ENCODE measurements at regions not wholly inside any gene's neighbourhood (a gene's known extent, or its start where the extent isn't known, plus 50 kb on each side); places are given as distances from the start of the nearest gene placed in this dataset.

DNA sequence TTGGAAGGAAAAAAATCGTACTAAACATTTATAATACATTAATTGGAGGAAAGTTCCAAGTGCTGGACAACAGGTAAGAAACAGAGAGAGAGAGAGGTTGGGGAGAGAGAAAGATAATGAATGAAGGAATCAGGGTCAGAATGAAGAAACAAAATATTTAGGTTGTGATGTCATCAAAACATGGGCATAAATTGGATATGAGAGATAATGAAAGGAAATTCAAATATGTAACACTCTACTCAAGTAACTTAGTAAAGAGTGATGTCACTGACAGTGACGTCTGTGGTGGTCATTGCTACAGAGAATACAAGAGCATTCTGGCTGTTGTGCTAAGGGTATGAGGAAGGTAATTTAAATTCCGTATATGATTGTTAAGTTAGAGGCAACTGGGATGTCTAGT, 543.4 kb upstream of the COX7C start:
- Histone ChIP-seq H3K27me3 (ENCODE audit: control insufficient read depth, insufficient read depth, low read length) (no peaks in the 10 kb centered on the region), H3K9me3 (ENCODE audit: control insufficient read depth, insufficient read depth, low read length) (no peaks in the 10 kb centered on the region), H3K4me3 (ENCODE audit: low read depth, low read length) (no peak overlapping the region), H3K36me3 (ENCODE audit: control insufficient read depth, insufficient read depth, low read length) (no peaks in the 10 kb centered on the region), H3K4me1 (ENCODE audit: control insufficient read depth, insufficient read depth, low read length) (no peaks in the 10 kb centered on the region), H3K9ac (ENCODE audit: low read depth, low read length) (no peak overlapping the region)

DNA sequence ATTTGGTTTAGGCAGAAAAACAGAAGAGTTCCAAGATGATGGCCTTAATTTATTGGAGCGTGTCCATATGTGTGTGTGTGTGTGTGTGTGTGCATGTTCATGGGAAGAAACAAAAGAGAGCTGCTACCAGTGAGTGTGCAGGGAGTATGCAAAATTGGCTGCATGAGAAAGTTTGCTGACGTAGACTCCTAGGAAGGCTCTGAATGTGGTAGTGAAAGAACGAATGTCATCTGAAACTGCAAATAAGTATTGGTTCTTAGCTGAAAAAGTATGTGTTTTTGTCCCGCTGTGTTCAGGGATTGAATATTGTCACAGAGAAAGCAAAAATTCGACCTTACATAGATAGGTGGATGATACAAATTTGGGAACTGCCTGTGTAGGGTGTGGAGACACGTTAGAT, 542.6 kb upstream of the COX7C start:
- H3K4me3 ChIP-seq (ENCODE audit: low read depth, low read length): no peak overlapping the region
- no peak overlapping the region for H3K9ac ChIP-seq (ENCODE audit: low read depth, low read length)
- no peaks in the 10 kb centered on the region for H3K36me3 ChIP-seq (ENCODE audit: control insufficient read depth, insufficient read depth, low read length)
- H3K9me3 ChIP-seq (ENCODE audit: control insufficient read depth, insufficient read depth, low read length): no peaks in the 10 kb centered on the region
- no peaks in the 10 kb centered on the region for H3K4me1 ChIP-seq (ENCODE audit: control insufficient read depth, insufficient read depth, low read length)
- H3K27me3 ChIP-seq (ENCODE audit: control insufficient read depth, insufficient read depth, low read length): no peaks in the 10 kb centered on the region

GRCh38 chr5:86095092-86095491, 522.6 kb upstream of the COX7C start:
- Histone ChIP-seq H3K4me1 (ENCODE audit: control insufficient read depth, insufficient read depth, low read length) (no peaks in the 10 kb centered on the region), H3K36me3 (ENCODE audit: control insufficient read depth, insufficient read depth, low read length) (no peaks in the 10 kb centered on the region), H3K27me3 (ENCODE audit: control insufficient read depth, insufficient read depth, low read length) (no peaks in the 10 kb centered on the region), H3K9ac (ENCODE audit: low read depth, low read length) (no peak overlapping the region), H3K9me3 (ENCODE audit: control insufficient read depth, insufficient read depth, low read length) (no peaks in the 10 kb centered on the region), H3K4me3 (ENCODE audit: low read depth, low read length) (no peak overlapping the region)

- Histone ChIP-seq H3K36me3 (ENCODE audit: control insufficient read depth, insufficient read depth, low read length) (no peaks in the 10 kb centered on the region), H3K9me3 (ENCODE audit: control insufficient read depth, insufficient read depth, low read length) (no peaks in the 10 kb centered on the region), H3K4me3 (ENCODE audit: low read depth, low read length) (no peak overlapping the region), H3K9ac (ENCODE audit: low read depth, low read length) (no peak overlapping the region), H3K27me3 (ENCODE audit: control insufficient read depth, insufficient read depth, low read length) (no peaks in the 10 kb centered on the region), H3K4me1 (ENCODE audit: control insufficient read depth, insufficient read depth, low read length) (no peaks in the 10 kb centered on the region)
These were observed 515.8 kb upstream of the COX7C start for GRCh38 chr5:86101966-86102365.

GRCh38 chr5:86108825-86109224, 508.9 kb upstream of the COX7C start:
- H3K4me3 ChIP-seq (ENCODE audit: low read depth, low read length): no peak overlapping the region
- no peaks in the 10 kb centered on the region for H3K27me3 ChIP-seq (ENCODE audit: control insufficient read depth, insufficient read depth, low read length)
- no peak overlapping the region for H3K9ac ChIP-seq (ENCODE audit: low read depth, low read length)
- H3K36me3 ChIP-seq (ENCODE audit: control insufficient read depth, insufficient read depth, low read length): no peaks in the 10 kb centered on the region
- H3K4me1 ChIP-seq (ENCODE audit: control insufficient read depth, insufficient read depth, low read length): no peaks in the 10 kb centered on the region
- no peaks in the 10 kb centered on the region for H3K9me3 ChIP-seq (ENCODE audit: control insufficient read depth, insufficient read depth, low read length)

DNA sequence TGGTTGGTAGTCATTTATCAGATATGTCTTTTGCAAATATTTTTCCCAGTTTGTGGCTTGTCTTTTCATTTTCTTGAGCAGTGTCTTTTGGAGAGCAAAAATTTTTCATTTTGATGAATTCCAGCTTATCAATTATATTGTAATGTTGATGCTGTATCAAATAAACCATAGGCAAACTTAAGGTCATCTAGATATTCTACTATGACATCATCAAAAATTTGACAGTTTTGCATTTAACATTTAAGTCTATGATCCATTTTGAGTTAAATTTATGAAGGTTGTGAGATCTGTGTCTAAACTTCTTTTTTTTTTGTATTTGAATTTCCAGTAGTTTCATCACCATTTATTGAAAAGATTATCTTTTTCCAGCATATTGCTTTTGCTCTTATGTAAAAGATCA, 505.5 kb upstream of the COX7C start:
- H3K9ac ChIP-seq (ENCODE audit: low read depth, low read length): no peak overlapping the region
- no peaks in the 10 kb centered on the region for H3K9me3 ChIP-seq (ENCODE audit: control insufficient read depth, insufficient read depth, low read length)
- no peaks in the 10 kb centered on the region for H3K36me3 ChIP-seq (ENCODE audit: control insufficient read depth, insufficient read depth, low read length)
- H3K4me3 ChIP-seq (ENCODE audit: low read depth, low read length): no peak overlapping the region
- no peaks in the 10 kb centered on the region for H3K4me1 ChIP-seq (ENCODE audit: control insufficient read depth, insufficient read depth, low read length)
- no peaks in the 10 kb centered on the region for H3K27me3 ChIP-seq (ENCODE audit: control insufficient read depth, insufficient read depth, low read length)

GRCh38 chr5:86115164-86115563, 502.6 kb upstream of the COX7C start:
- H3K27me3 ChIP-seq (ENCODE audit: control insufficient read depth, insufficient read depth, low read length): no peaks in the 10 kb centered on the region
- no peak overlapping the region for H3K4me3 ChIP-seq (ENCODE audit: low read depth, low read length)
- H3K36me3 ChIP-seq (ENCODE audit: control insufficient read depth, insufficient read depth, low read length): no peaks in the 10 kb centered on the region
- no peaks in the 10 kb centered on the region for H3K9me3 ChIP-seq (ENCODE audit: control insufficient read depth, insufficient read depth, low read length)
- no peak overlapping the region for H3K9ac ChIP-seq (ENCODE audit: low read depth, low read length)
- H3K4me1 ChIP-seq (ENCODE audit: control insufficient read depth, insufficient read depth, low read length): no peaks in the 10 kb centered on the region

DNA sequence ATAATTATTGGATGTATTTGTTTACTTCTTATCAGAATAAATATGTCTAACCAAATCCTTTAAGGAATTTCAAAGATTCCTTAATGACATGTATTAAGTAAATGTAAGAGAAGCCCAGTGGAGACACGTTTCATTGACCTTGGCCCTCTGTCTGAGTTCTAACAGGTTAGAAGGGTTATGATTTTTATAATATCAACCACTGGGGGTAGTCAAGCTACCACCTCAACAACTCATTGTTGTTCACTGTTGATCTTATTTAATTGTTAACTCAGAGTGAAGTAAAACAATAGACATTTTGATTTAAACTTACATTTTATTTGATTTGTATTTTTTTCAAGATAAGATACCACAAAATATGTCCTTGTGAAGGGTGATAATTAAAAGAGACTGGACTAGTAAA, 499.2 kb upstream of the COX7C start:
- Histone ChIP-seq H3K36me3 (ENCODE audit: control insufficient read depth, insufficient read depth, low read length) (no peaks in the 10 kb centered on the region), H3K9me3 (ENCODE audit: control insufficient read depth, insufficient read depth, low read length) (no peaks in the 10 kb centered on the region), H3K4me3 (ENCODE audit: low read depth, low read length) (no peak overlapping the region), H3K27me3 (ENCODE audit: control insufficient read depth, insufficient read depth, low read length) (no peaks in the 10 kb centered on the region), H3K4me1 (ENCODE audit: control insufficient read depth, insufficient read depth, low read length) (no peaks in the 10 kb centered on the region), H3K9ac (ENCODE audit: low read depth, low read length) (no peak overlapping the region)

GRCh38 chr5:86124333-86124732, 493.4 kb upstream of the COX7C start:
- H3K9ac ChIP-seq (ENCODE audit: low read depth, low read length): no peak overlapping the region
- H3K9me3 ChIP-seq (ENCODE audit: control insufficient read depth, insufficient read depth, low read length): no peaks in the 10 kb centered on the region
- H3K27me3 ChIP-seq (ENCODE audit: control insufficient read depth, insufficient read depth, low read length): no peaks in the 10 kb centered on the region
- H3K4me1 ChIP-seq (ENCODE audit: control insufficient read depth, insufficient read depth, low read length): no peaks in the 10 kb centered on the region
- no peak overlapping the region for H3K4me3 ChIP-seq (ENCODE audit: low read depth, low read length)
- no peaks in the 10 kb centered on the region for H3K36me3 ChIP-seq (ENCODE audit: control insufficient read depth, insufficient read depth, low read length)

- H3K27me3 ChIP-seq (ENCODE audit: control insufficient read depth, insufficient read depth, low read length): no peaks in the 10 kb centered on the region
- no peak overlapping the region for H3K4me3 ChIP-seq (ENCODE audit: low read depth, low read length)
- H3K9ac ChIP-seq (ENCODE audit: low read depth, low read length): no peak overlapping the region
- H3K36me3 ChIP-seq (ENCODE audit: control insufficient read depth, insufficient read depth, low read length): no peaks in the 10 kb centered on the region
- no peaks in the 10 kb centered on the region for H3K4me1 ChIP-seq (ENCODE audit: control insufficient read depth, insufficient read depth, low read length)
- no peaks in the 10 kb centered on the region for H3K9me3 ChIP-seq (ENCODE audit: control insufficient read depth, insufficient read depth, low read length)
These were observed 491.8 kb upstream of the COX7C start for GRCh38 chr5:86125731-86126601.

- H3K4me3 ChIP-seq (ENCODE audit: low read depth, low read length): no peak overlapping the region
- no peaks in the 10 kb centered on the region for H3K27me3 ChIP-seq (ENCODE audit: control insufficient read depth, insufficient read depth, low read length)
- H3K36me3 ChIP-seq (ENCODE audit: control insufficient read depth, insufficient read depth, low read length): no peaks in the 10 kb centered on the region
- no peaks in the 10 kb centered on the region for H3K9me3 ChIP-seq (ENCODE audit: control insufficient read depth, insufficient read depth, low read length)
- no peaks in the 10 kb centered on the region for H3K4me1 ChIP-seq (ENCODE audit: control insufficient read depth, insufficient read depth, low read length)
- no peak overlapping the region for H3K9ac ChIP-seq (ENCODE audit: low read depth, low read length)
These were observed 490.0 kb upstream of the COX7C start for GRCh38 chr5:86127696-86128095.

DNA sequence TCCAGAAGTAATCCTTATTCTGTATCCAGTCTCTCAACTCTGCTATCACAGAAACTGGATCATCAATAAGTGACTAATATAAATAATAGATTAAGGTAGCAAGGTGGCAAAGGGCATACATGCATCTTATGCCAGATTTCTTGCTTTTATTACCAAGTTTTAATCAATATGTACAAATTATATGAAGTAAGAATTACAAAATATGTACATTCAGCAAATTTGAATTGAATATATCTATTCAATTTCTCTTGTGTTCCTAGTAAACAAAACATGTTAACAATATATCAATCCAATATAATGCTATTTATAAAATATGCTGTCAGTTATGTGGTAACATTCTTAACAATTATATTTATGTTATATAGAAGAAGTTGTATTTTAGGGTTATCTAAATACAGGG, 488.7 kb upstream of the COX7C start:
- H3K4me1 ChIP-seq (ENCODE audit: control insufficient read depth, insufficient read depth, low read length): no peaks in the 10 kb centered on the region

More for the DNA sequence above, 488.7 kb upstream of the COX7C start:
- Histone ChIP-seq H3K9me3 (ENCODE audit: control insufficient read depth, insufficient read depth, low read length) (no peaks in the 10 kb centered on the region), H3K36me3 (ENCODE audit: control insufficient read depth, insufficient read depth, low read length) (no peaks in the 10 kb centered on the region), H3K9ac (ENCODE audit: low read depth, low read length) (no peak overlapping the region), H3K4me3 (ENCODE audit: low read depth, low read length) (no peak overlapping the region), H3K27me3 (ENCODE audit: control insufficient read depth, insufficient read depth, low read length) (no peaks in the 10 kb centered on the region)
